Activated CD4-positive, alpha-beta T cell treated with anti-CD3 and anti-CD28 coated beads, Interleukin-2, amount 50 U/mL, for 24 hours (primary cell): ENCODE measurements at regions not wholly inside any gene's neighbourhood (a gene's known extent, or its start where the extent isn't known, plus 50 kb on each side); places are given as distances from the start of the nearest gene placed in this dataset.
"Not testable (repeated sequence)": the region's sequence is repeated elsewhere in the genome, so short reads cannot be mapped to it uniquely, and the experiment has no call there.

Source experiments
- DNase-seq, 2 donors: peaks; one replicate each; pipeline ENCODE4 v3.0.0-alpha.2; 2020; ENCODE audit warnings: low read depth in 1 of 2, low spot score in 1 of 2

GRCh38 chr7:12002428-12002827, 170.4 kb upstream of the THSD7A start:
- DNase-seq: no peak

GRCh38 chr7:12004581-12004980, 172.6 kb upstream of the THSD7A start:
- no peak for DNase-seq

GRCh38 chr7:12007576-12007975, 175.6 kb upstream of the THSD7A start:
- no peak for DNase-seq

- no peak for DNase-seq
Measured at GRCh38 chr7:12013983-12014382, 182.0 kb upstream of the THSD7A start.

- DNase-seq: no peak
Measured at GRCh38 chr7:12016439-12016838, 184.4 kb upstream of the THSD7A start.

GRCh38 chr7:12017046-12017445, 185.0 kb upstream of the THSD7A start:
- no peak for DNase-seq

- not testable (repeated sequence) for DNase-seq
Measured at GRCh38 chr7:12022011-12022410, 189.1 kb upstream of the TMEM106B start.

GRCh38 chr7:12025246-12025645, 185.8 kb upstream of the TMEM106B start:
- DNase-seq: no peak

GRCh38 chr7:12028508-12028907, 182.6 kb upstream of the TMEM106B start:
- no peak for DNase-seq

GRCh38 chr7:12030116-12030515, 181.0 kb upstream of the TMEM106B start:
- no peak for DNase-seq

- no peak for DNase-seq
Measured at GRCh38 chr7:12031186-12031585, 179.9 kb upstream of the TMEM106B start.

- no peak for DNase-seq
Measured at GRCh38 chr7:12031638-12032037, 179.5 kb upstream of the TMEM106B start.

- no peak for DNase-seq
Measured at GRCh38 chr7:12032146-12032545, 178.9 kb upstream of the TMEM106B start.

GRCh38 chr7:12043457-12043856, 167.6 kb upstream of the TMEM106B start:
- DNase-seq: not testable (repeated sequence)

GRCh38 chr7:12052211-12052610, 158.9 kb upstream of the TMEM106B start:
- no peak for DNase-seq

GRCh38 chr7:12053561-12053960, 157.5 kb upstream of the TMEM106B start:
- DNase-seq: no peak

GRCh38 chr7:12054830-12055229, 156.3 kb upstream of the TMEM106B start:
- no peak for DNase-seq

- DNase-seq: no peak
Measured at GRCh38 chr7:12056381-12056780, 154.7 kb upstream of the TMEM106B start.

GRCh38 chr7:12056977-12057376, 154.1 kb upstream of the TMEM106B start:
- no peak for DNase-seq

GRCh38 chr7:12062062-12062461, 149.0 kb upstream of the TMEM106B start:
- DNase-seq: no peak

- no peak for DNase-seq
Measured at GRCh38 chr7:12064586-12065127, 146.4 kb upstream of the TMEM106B start.

- no peak for DNase-seq
Measured at GRCh38 chr7:12066004-12066403, 145.1 kb upstream of the TMEM106B start.

- DNase-seq: no peak
Measured at GRCh38 chr7:12066521-12066920, 144.6 kb upstream of the TMEM106B start.
